GM12892 (cell line): ENCODE measurements at regions not wholly inside any gene's neighbourhood (a gene's known extent, or its start where the extent isn't known, plus 50 kb on each side); places are given as distances from the start of the nearest gene placed in this dataset.

Source experiments
- DNase-seq: peaks from one replicate; pipeline ENCODE4 v3.0.0; 2011; ENCODE audit not compliant: insufficient read length
- FAIRE-seq: peaks from 2 replicates; lab custom pipeline; 2011; peaks lifted over from hg19 to GRCh38; lab: Jason Lieb, UNC
- POLR2A ChIP-seq: IDR thresholded peaks from 2 replicates; pipeline ENCODE4 v1.6.1; 2011; ENCODE audit warnings: low read depth, low read length, control low read depth
- POLR2AphosphoS5 ChIP-seq: IDR thresholded peaks from 2 replicates; pipeline ENCODE4 v1.6.1; 2011; ENCODE audit warnings: low read depth, low read length, control low read depth
- TAF1 ChIP-seq: IDR thresholded peaks from 2 replicates; pipeline ENCODE4 v1.6.1; 2011; ENCODE audit warnings: low read depth, mild to moderate bottlenecking, control low read depth, low read length, borderline replicate concordance

GRCh38 chr3:161852744-161853143, 356.1 kb downstream of the OTOL1 start:
- TF ChIP-seq POLR2A (no peak), POLR2AphosphoS5 (no peak), TAF1 (no peak)

DNA sequence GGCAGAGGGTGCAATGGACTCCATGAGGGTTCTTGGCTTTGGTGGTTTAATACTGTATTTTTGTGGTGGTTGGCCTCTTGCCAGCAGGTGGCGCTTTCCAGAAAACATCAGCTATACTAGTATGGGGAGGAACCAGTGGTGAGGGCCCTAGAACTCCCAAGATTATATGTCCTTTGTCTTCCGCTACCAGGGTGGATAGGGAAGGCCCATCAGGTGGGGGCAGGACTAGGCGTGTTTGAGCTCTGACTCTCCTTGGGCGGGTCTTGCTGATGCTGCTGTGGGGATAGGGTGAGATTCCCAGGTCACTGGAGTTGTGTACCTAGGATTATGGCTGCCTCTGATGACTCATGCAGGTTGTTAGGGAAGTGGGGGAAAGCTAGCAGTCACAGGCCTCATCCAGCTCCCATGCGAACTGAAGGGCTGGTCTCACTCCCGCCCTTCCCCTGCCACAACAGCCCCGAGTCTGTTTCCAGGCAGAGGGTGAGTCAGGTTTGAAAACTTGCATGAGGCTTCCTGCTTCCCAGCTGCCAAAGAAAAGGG, 357.7 kb downstream of the OTOL1 start:
- FAIRE-seq, result no peak
- no peak for TF ChIP-seq POLR2A
- TF ChIP-seq POLR2AphosphoS5, result no peak
- no peak for TF ChIP-seq TAF1
- no peak for DNase-seq

More at GRCh38 chr3:161852744-161853143, 356.1 kb downstream of the OTOL1 start:
- DNase-seq (no peak), FAIRE-seq (no peak)

- TF ChIP-seq POLR2A, result no peak
- no peak for TF ChIP-seq TAF1
- TF ChIP-seq POLR2AphosphoS5, result no peak
- FAIRE-seq (no peak), DNase-seq (no peak)
These were observed 362.4 kb downstream of the OTOL1 start for GRCh38 chr3:161859057-161859456.

DNA sequence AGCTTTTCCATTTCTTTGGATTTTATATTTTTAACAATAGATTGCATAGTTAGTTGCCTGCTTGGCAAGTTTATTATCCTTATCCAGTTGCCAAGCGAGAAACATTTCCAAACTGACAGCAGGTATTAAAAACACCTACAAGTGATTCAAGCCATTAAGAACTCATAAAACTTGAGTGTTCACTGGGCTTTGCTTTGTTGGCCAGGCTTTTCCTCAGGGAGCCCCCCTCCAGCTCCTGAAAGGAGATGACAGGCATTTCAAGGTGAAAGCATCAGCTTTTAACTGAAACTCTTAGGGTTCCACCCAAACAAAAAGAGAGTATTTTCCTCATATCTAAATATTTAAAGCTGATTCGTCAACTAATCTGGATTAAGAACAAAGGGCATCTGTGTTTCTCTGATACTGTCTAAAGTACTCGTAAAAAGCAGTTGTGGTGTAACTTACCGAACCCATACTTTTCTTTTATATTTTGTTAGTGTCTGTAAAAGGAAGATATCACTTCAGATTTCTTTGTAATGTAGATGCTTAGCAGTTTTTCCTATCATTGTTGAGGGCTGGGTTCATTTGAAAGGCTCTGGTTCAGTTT, 363.4 kb downstream of the OTOL1 start:
- no peak for FAIRE-seq

DNA sequence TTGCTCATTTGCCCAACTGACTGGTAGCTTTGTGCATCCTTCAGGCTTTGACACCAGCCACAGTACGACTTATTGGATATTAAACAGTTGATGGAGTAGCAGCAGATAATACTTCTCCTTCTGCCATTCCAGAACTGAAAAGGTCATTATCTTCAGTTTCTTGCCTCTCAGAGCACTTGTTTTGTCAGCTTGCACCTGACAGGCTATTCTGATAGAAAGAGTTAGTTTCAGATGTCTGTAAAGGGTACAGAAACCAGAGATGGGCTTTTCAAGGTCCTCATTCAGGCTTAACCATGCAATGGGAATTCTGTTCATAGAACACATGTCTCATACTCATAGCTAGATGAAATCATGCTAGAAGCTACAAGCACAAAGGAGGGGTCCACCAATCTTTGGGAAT, 367.2 kb downstream of the OTOL1 start:
- FAIRE-seq (no peak), DNase-seq (no peak)
- TF ChIP-seq TAF1 (no peak), POLR2A (no peak), POLR2AphosphoS5 (no peak)

More for the DNA sequence above, 363.4 kb downstream of the OTOL1 start:
- TF ChIP-seq POLR2A, result no peak
- no peak for TF ChIP-seq TAF1
- no peak for TF ChIP-seq POLR2AphosphoS5
- DNase-seq, result no peak

DNA sequence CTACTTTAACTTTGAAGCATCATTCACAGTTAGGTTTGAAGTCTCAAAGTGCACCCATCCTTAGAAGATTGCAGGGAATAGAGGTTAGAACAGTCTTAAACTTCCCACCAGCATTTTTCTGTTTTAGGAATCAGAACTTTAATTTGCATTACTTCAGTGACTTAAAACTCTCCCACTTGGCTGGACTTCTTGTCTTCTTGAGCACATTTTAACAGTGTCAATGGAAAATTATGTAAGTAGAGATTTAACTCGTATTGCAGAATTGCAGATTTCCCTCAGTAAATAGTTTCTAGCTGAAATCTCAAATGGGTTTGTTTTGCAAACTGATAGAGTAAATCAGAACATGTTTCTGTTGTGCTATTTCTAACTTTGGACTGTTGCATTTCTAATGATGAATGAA, 369.6 kb downstream of the OTOL1 start:
- FAIRE-seq, result no peak
- no peak for DNase-seq
- no peak for TF ChIP-seq POLR2AphosphoS5
- no peak for TF ChIP-seq POLR2A
- TF ChIP-seq TAF1, result no peak

- DNase-seq (no peak), FAIRE-seq (no peak)
- TF ChIP-seq POLR2A (no peak), POLR2AphosphoS5 (no peak), TAF1 (no peak)
These were observed 378.9 kb downstream of the OTOL1 start for GRCh38 chr3:161875483-161875882.

GRCh38 chr3:161879470-161879869, 382.9 kb downstream of the OTOL1 start:
- TF ChIP-seq POLR2A (no peak), POLR2AphosphoS5 (no peak), TAF1 (no peak)
- DNase-seq (no peak), FAIRE-seq (no peak)

- no peak for FAIRE-seq
- DNase-seq, result no peak
- TF ChIP-seq POLR2A, result no peak
- TF ChIP-seq TAF1, result no peak
- no peak for TF ChIP-seq POLR2AphosphoS5
These were observed 388.2 kb downstream of the OTOL1 start for GRCh38 chr3:161884830-161885229.

GRCh38 chr3:161890147-161890625, 393.6 kb downstream of the OTOL1 start:
- DNase-seq (no peak), FAIRE-seq (no peak)
- TF ChIP-seq POLR2A, result no peak
- TF ChIP-seq TAF1, result no peak
- no peak for TF ChIP-seq POLR2AphosphoS5

GRCh38 chr3:161893972-161894371, 397.4 kb downstream of the OTOL1 start:
- no peak for FAIRE-seq
- DNase-seq, result no peak
- TF ChIP-seq TAF1 (no peak), POLR2AphosphoS5 (no peak), POLR2A (no peak)

GRCh38 chr3:161894657-161895056, 398.0 kb downstream of the OTOL1 start:
- DNase-seq (no peak), FAIRE-seq (no peak)

DNA sequence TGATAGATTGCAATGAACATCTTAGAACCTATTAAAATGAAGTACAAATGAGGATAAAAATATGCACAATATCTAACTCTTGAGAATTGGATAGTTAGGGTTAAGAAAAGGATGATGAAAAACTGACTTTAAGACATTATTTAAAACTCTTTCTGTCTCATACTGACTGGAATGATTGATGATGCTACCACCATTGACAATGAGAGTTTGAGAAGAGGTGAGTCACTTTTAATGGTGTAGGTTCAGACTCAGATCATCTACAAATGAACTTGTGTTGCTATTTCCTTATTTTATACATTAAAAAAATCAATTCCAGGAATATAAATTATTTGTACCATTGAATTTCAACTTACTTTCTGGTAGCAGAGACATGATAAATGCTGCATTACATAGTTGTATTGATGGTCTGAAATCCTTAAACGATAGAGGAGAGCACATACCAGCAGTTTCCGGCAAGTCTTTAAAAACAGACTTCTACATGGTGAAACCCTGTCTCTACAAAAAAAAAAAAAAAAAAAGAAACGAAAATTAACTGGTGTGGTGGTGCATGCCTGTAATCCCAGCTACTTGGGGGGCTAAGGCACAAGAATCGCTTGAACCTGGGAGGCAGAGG, 409.0 kb downstream of the OTOL1 start:
- no peak for FAIRE-seq

More at GRCh38 chr3:161894657-161895056, 398.0 kb downstream of the OTOL1 start:
- TF ChIP-seq POLR2A, result no peak
- no peak for TF ChIP-seq TAF1
- no peak for TF ChIP-seq POLR2AphosphoS5

More for the DNA sequence above, 409.0 kb downstream of the OTOL1 start:
- DNase-seq, result no peak
- no peak for TF ChIP-seq POLR2AphosphoS5
- TF ChIP-seq POLR2A, result no peak
- no peak for TF ChIP-seq TAF1
